Epithelial cell of proximal tubule (primary cell): ENCODE measurements at regions not wholly inside any gene's neighbourhood (a gene's known extent, or its start where the extent isn't known, plus 50 kb on each side); places are given as distances from the start of the nearest gene placed in this dataset.
A peak's percentile ranks its signal among the peaks of the same experiment; 100 is the strongest.
"Not testable (repeated sequence)": the region's sequence is repeated elsewhere in the genome, so short reads cannot be mapped to it uniquely, and the experiment has no call there.

Experiments
- DNase-seq: peaks from one replicate; pipeline ENCODE4 v3.0.0-alpha.2; 2011; ENCODE audit warnings: low read depth
- H3K4me3 ChIP-seq: 2 replicates; pipeline ENCODE4 v1.5.1; 2011; ENCODE audit warnings: low read depth, mild to moderate bottlenecking, low read length
- TF ChIP-seq, protein P1 (sequence below): conservative IDR thresholded peaks from 2 replicates; pipeline ENCODE4 v1.5.1; 2012; ENCODE audit warnings: low read depth, mild to moderate bottlenecking, low read length

- TF ChIP-seq, protein P1, sequence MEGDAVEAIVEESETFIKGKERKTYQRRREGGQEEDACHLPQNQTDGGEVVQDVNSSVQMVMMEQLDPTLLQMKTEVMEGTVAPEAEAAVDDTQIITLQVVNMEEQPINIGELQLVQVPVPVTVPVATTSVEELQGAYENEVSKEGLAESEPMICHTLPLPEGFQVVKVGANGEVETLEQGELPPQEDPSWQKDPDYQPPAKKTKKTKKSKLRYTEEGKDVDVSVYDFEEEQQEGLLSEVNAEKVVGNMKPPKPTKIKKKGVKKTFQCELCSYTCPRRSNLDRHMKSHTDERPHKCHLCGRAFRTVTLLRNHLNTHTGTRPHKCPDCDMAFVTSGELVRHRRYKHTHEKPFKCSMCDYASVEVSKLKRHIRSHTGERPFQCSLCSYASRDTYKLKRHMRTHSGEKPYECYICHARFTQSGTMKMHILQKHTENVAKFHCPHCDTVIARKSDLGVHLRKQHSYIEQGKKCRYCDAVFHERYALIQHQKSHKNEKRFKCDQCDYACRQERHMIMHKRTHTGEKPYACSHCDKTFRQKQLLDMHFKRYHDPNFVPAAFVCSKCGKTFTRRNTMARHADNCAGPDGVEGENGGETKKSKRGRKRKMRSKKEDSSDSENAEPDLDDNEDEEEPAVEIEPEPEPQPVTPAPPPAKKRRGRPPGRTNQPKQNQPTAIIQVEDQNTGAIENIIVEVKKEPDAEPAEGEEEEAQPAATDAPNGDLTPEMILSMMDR: no peak
- no peak for DNase-seq
Measured at GRCh38 chr7:119271147-119271779, 1001.7 kb upstream of the KCND2 start.

DNA sequence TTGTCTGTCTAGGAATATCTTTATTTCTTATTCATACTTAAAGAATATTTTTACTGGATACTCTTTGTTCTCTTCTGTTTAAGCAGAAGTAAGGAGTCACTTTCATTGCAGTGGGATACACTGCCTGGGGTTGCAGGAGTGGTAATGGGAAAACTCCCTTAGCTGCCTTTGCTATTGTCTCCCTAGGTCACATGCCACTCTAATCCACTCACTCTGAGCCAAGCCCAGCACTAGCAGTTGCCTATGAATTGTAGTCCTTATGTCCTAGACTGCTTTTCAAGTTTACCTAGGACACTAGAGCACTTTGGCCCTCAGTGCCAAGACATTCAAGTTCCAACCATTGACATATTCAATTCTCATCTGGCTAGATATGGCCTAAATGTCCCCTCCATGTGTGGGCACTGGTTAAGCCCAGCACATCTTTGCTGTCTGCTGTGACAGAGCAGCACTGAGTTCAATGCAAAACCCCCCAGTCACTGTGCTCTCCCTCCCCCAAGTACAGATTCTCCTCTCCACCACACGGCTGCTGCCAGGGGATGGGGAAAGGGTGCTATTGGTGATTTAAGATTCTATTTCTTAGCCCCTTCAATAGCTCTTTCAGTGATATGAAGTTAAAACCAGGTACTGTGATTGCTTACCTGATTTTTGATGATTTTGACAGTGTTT is 991.7 kb upstream of the KCND2 start:
- no peak for DNase-seq
- TF ChIP-seq, protein P1: no peak
- H3K4me3 ChIP-seq: no peak overlapping the region

More at GRCh38 chr7:119271147-119271779, 1001.7 kb upstream of the KCND2 start:
- H3K4me3 ChIP-seq: no peak overlapping the region

DNA sequence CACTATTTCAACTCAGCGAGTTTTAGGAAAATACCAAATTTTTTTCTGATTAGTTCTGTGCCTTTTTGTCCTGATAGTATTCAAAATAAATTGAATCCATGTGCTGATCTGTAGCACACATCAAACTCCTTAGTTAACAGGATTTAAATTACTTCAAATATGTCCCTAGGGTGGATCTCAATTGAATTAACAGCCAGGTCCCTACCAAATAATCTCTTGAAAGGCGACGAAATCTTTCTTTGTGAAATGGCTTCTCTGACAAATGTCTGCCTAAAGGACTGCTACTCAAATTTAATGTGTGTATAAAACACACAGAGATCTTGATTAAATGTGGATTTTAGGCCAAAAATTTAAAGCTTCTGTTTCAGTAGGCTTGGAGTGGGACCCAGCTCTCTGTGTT is 989.6 kb upstream of the KCND2 start:
- TF ChIP-seq, protein P1: no peak
- H3K4me3 ChIP-seq: no peak overlapping the region
- DNase-seq: no peak

- H3K4me3 ChIP-seq: no peak overlapping the region
- no peak for DNase-seq
- TF ChIP-seq, protein P1: no peak
Measured at GRCh38 chr7:119288416-119288815, 984.6 kb upstream of the KCND2 start.

DNA sequence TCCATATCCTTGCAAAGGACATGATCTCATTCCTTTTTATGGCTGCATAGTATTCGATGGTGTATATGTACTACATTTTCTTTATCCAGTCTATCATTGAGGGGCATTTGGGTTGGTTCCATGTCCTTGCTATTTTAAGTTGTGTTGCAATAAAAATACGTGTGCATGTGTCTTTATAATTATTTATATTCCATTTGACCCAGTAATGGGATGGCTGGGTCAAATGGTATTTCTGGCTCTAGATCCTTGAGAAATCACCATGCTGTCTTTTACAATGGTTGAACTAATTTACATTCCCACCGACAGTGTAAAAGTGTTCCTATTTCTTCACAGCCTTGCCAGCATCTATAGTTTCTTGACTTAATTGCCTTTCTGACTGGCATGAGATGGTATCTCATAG is 972.6 kb upstream of the KCND2 start:
- H3K4me3 ChIP-seq, DNase-seq: not testable (repeated sequence)

GRCh38 chr7:119320316-119320715 is 952.7 kb upstream of the KCND2 start:
- no peak for DNase-seq
- H3K4me3 ChIP-seq: no peak overlapping the region
- TF ChIP-seq, protein P1: peak; percentile 19

DNA sequence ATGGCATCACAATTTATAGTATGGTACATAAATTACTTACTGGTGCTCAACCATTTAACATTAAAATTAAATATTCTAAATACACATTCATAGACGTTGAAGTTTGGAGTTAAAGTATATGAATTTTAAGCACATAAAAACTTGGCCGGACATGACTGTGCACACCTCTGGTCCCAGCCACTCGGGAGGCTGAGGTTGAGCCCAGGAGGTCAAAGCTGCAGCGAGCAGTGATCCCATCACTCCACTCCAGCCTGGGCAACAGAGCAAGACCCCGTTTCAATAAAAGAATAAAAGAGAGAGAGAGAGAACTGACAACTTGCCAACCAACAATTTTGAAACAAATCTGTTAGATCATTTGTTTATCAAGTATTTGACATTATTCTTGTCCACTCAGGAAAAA is 943.3 kb upstream of the KCND2 start:
- no peak for DNase-seq
- TF ChIP-seq, protein P1: no peak
- no peak overlapping the region for H3K4me3 ChIP-seq
